HG02623 (cell line): ENCODE measurements at regions not wholly inside any gene's neighbourhood (a gene's known extent, or its start where the extent isn't known, plus 50 kb on each side); places are given as distances from the start of the nearest gene placed in this dataset.

Experiments used
- ATAC-seq: cut with Tn5 transposase; IDR thresholded peaks from one replicate; pipeline ENCODE4 v1.9.1; 2021; ENCODE audit warnings: moderate library complexity; ENCODE audit not compliant: unreplicated experiment

- no peak for ATAC-seq
Measured at GRCh38 chr13:105658431-105658830, 877.0 kb downstream of the EFNB2 start.

GRCh38 chr13:105655046-105655445 is 880.4 kb downstream of the EFNB2 start:
- ATAC-seq, result no peak

- no peak for ATAC-seq
Measured at GRCh38 chr13:105643966-105644365, 891.5 kb downstream of the EFNB2 start.

- no peak for ATAC-seq
Measured at GRCh38 chr13:105642511-105642958, 892.9 kb downstream of the EFNB2 start.

GRCh38 chr13:105641121-105641520 is 894.3 kb downstream of the EFNB2 start:
- no peak for ATAC-seq

DNA sequence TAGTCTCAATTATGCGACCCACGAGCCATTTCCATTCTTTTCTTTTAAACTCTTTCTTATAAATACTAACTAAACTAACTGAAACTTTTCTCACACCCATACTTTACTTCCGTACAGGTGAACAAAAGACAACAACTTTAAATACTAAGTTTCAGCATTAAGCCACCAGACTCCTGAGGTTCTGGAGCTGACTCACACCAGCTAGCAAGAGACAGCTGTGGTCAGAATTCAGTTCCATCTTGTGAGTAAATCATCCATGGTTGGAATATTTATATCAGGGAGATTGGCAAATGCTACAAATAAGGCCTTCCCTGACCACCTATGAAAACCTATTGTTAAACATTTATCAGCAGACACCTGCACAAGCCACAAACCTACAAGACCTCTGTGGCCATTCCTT is 897.0 kb downstream of the EFNB2 start:
- no peak for ATAC-seq

GRCh38 chr13:105634059-105634458 is 901.4 kb downstream of the EFNB2 start:
- ATAC-seq, result no peak

GRCh38 chr13:105630431-105630830 is 905.0 kb downstream of the EFNB2 start:
- no peak for ATAC-seq

DNA sequence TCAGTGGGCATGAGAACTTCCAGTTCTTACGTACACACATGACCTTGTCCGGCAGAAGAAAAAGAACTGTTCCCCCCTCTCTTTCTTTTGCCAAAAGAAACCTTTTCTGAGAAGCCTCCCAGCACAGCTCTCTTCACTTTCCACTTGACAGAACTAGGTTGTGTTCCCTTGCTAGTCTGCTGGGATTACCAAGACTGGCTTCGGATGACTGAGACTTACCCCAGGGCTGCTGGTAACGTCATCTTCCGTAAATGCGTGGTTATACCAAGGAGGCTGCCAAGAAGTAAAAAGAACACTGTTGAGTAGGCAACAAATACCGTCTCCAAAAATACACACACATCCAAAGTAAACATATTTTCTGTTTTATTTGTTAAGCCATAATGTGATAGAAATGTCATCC is 908.2 kb downstream of the EFNB2 start:
- no peak for ATAC-seq

GRCh38 chr13:105625691-105626090 is 909.8 kb downstream of the EFNB2 start:
- no peak for ATAC-seq

DNA sequence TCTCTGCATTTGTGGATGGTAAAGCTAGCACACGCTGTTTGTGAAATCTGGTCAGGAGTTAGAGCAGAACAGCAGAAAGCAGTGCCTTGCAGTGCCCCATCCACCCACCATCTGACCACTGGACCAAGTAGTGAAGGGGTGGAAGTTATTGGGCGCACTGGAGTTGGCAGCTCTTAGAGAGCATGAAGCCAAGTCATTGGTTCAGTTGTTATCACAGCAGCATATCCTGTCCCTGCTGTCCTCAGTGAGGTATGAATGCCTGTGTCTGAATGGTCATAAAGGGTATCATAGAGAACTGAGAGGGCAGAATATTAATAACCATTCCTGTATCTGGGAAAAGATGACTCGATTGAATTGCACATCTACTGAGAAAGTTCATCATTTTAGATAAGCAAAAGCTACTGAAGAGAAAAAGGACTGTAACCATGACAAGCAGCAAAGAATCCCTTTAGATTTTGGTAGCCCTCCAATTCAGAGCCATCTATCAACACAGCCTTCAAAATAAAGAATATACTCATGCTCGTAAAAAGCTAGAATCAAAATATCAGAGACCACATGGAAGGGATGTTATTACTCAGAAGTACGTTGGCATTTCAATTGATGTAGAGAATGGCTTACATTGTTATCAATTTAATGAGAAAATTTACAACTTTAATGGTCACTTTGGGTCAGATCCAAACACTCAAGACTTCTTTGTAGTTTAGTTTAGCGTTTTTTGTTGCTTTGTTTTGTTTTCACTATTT is 919.0 kb downstream of the EFNB2 start:
- ATAC-seq, result no peak

- no peak for ATAC-seq
Measured at GRCh38 chr13:105612541-105612940, 922.9 kb downstream of the EFNB2 start.

DNA sequence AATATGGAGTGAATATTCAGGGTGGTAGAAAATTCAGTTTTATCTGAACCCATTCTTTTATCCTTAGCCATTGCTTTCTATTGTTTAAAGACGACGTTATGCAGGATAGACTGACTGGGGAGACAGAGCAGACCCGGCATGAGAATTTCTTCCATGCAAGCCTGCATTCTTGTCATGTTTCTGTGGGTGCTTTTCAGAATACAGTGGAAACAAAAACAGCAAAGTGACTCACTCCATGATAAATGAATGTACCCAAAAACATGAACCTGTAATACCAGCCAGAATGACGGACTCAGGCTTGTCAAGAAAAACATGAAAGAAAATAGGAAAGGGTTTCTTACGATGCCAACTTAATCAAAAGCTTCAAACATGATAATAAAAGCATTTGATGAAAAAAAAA is 924.0 kb downstream of the EFNB2 start:
- no peak for ATAC-seq

DNA sequence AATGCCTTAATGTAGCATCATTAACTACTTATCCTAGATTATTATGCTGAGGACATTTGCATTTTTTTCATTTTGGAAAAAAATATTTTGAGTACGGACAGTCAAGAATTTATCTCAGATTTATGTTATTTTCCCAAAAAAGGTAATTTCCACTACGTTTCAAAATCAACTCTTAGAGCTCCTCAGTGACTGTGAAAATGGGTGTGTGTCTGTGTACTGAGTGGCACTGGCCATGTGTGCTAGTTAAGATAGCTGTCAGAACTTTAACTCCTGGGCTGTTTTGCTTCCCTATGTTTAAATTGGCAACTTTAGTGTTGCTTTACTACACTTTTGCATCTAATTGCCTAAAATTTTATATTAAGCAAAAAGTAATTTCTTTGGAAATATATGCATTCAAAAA is 927.4 kb downstream of the EFNB2 start:
- no peak for ATAC-seq

GRCh38 chr13:105607426-105607825 is 928.0 kb downstream of the EFNB2 start:
- no peak for ATAC-seq

DNA sequence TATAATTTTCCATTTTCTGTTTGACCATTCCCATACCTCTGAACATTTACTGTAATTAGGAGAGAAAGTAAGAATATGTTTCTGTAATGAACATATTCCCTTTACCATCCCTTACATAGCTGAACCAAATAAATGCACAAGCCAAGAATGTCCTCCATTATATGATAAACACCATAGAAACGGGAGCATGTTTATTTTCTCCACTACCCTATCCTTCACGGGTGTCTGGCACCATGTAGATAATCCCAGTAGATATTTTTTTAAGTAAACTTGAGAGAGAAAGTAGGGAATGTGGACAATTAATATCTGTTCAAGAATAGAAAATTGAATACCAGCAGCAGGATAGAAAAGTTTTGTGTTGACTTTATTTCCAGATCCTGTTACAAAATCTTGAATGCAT is 928.4 kb downstream of the EFNB2 start:
- ATAC-seq, result no peak

- no peak for ATAC-seq
Measured at GRCh38 chr13:105602956-105603670, 932.3 kb downstream of the EFNB2 start.

- no peak for ATAC-seq
Measured at GRCh38 chr13:105599477-105600037, 935.9 kb downstream of the EFNB2 start.

GRCh38 chr13:105598529-105598928 is 936.9 kb downstream of the EFNB2 start:
- ATAC-seq, result no peak

- no peak for ATAC-seq
Measured at GRCh38 chr13:105597573-105597972, 937.9 kb downstream of the EFNB2 start.

GRCh38 chr13:105595471-105595870 is 940.0 kb downstream of the EFNB2 start:
- ATAC-seq, result no peak

GRCh38 chr13:105591277-105591676 is 944.2 kb downstream of the EFNB2 start:
- no peak for ATAC-seq
